ENCODE measurements at regions not wholly inside any gene's neighbourhood (a gene's known extent, or its start where the extent isn't known, plus 50 kb on each side); places are given as distances from the start of the nearest gene placed in this dataset.
"Not testable (repeated sequence)": the region's sequence is repeated elsewhere in the genome, so short reads cannot be mapped to it uniquely, and the experiment has no call there.

GRCh38 chr9:16057541-16057940, 504.7 kb downstream of the CCDC171 start:
- no peak for DNase-seq

- DNase-seq: no peak
Observed at GRCh38 chr9:16058131-16058549, 505.3 kb downstream of the CCDC171 start.

- no peak for DNase-seq
Observed at GRCh38 chr9:16060436-16061129, 507.7 kb downstream of the CCDC171 start.

- DNase-seq: no peak
Observed at GRCh38 chr9:16062542-16063240, 509.8 kb downstream of the CCDC171 start.

GRCh38 chr9:16063241-16063591, 510.4 kb downstream of the CCDC171 start:
- DNase-seq: no peak

- no peak for DNase-seq
Observed at GRCh38 chr9:16064771-16065170, 511.9 kb downstream of the CCDC171 start.

- not testable (repeated sequence) for DNase-seq
Observed at GRCh38 chr9:16066201-16066600, 513.4 kb downstream of the CCDC171 start.

- DNase-seq: no peak
Observed at GRCh38 chr9:16068476-16068875, 515.6 kb downstream of the CCDC171 start.

- no peak for DNase-seq
Observed at GRCh38 chr9:16069249-16069648, 516.4 kb downstream of the CCDC171 start.

GRCh38 chr9:16069671-16070454, 517.0 kb downstream of the CCDC171 start:
- no peak for DNase-seq

- DNase-seq: no peak
Observed at GRCh38 chr9:16070455-16071145, 517.8 kb downstream of the CCDC171 start.

GRCh38 chr9:16071400-16071799, 518.6 kb downstream of the CCDC171 start:
- DNase-seq: no peak

- no peak for DNase-seq
Observed at GRCh38 chr9:16074963-16075362, 522.1 kb downstream of the CCDC171 start.

GRCh38 chr9:16075696-16076095, 522.9 kb downstream of the CCDC171 start:
- DNase-seq: no peak

GRCh38 chr9:16076511-16076910, 523.7 kb downstream of the CCDC171 start:
- DNase-seq: no peak

GRCh38 chr9:16082796-16083195, 530.0 kb downstream of the CCDC171 start:
- DNase-seq: no peak

GRCh38 chr9:16085167-16085726, 532.4 kb downstream of the CCDC171 start:
- no peak for DNase-seq

GRCh38 chr9:16090907-16091629, 538.2 kb downstream of the CCDC171 start:
- no peak for DNase-seq

GRCh38 chr9:16092142-16093091, 539.6 kb downstream of the CCDC171 start:
- DNase-seq: no peak

- no peak for DNase-seq
Observed at GRCh38 chr9:16098306-16098705, 545.5 kb downstream of the CCDC171 start.

Data from activated CD4-positive, alpha-beta T cell treated with anti-CD3 and anti-CD28 coated beads, Interleukin-2, amount 50 U/mL, for 48 hours (primary cell).